HepG2 (cell line): ENCODE measurements at regions not wholly inside any gene's neighbourhood (a gene's known extent, or its start where the extent isn't known, plus 50 kb on each side); places are given as distances from the start of the nearest gene placed in this dataset.

Experiments
- BHLHE40 ChIP-seq: IDR thresholded peaks from 2 replicates; pipeline ENCODE4 v1.6.1; 2011; ENCODE audit warnings: low read length, improper control_type of control experiment
- CREM ChIP-seq, 2 experiments: sonication (generic) in 1 of 2; formaldehyde crosslinking in 1 of 2; IDR thresholded peaks; 2 replicates each; pipeline versions ENCODE4 v1.4.0 to v1.6.1; 2016 to 2020; ENCODE audit warnings: antibody characterized with exemption in 1 of 2, mild to moderate bottlenecking in 1 of 2, missing genetic modification reagents in 1 of 2
- DMTF1 ChIP-seq: sonication (generic); formaldehyde crosslinking; IDR thresholded peaks from 2 replicates; pipeline ENCODE4 v1.4.0; 2020; ENCODE audit warnings: mild to moderate bottlenecking, missing genetic modification reagents
- GATAD2A ChIP-seq: IDR thresholded peaks from 2 replicates; pipeline ENCODE4 v1.6.1; 2016
- HHEX ChIP-seq: IDR thresholded peaks from 2 replicates; pipeline ENCODE4 v1.6.1; 2016; ENCODE audit warnings: control low read depth
- HMG20B ChIP-seq: conservative IDR thresholded peaks from 2 replicates; pipeline ENCODE4 v1.6.1; 2016; ENCODE audit warnings: missing genetic modification reagents, missing compliant biosample characterization
- JUN ChIP-seq: sonication (generic); formaldehyde crosslinking; IDR thresholded peaks from 2 replicates; pipeline ENCODE4 v1.4.0; 2020; ENCODE audit warnings: mild to moderate bottlenecking, missing genetic modification reagents
- KLF16 ChIP-seq, 2 experiments: sonication (generic) in 1 of 2; formaldehyde crosslinking in 1 of 2; IDR thresholded peaks; 2 replicates each; pipeline versions ENCODE4 v1.6.1 to v1.8.0; 2016 to 2023; ENCODE audit warnings: missing genetic modification reagents in 2 of 2, missing compliant biosample characterization in 1 of 2
- MIER2 ChIP-seq: IDR thresholded peaks from 2 replicates; pipeline ENCODE4 v1.6.1; 2016; ENCODE audit warnings: missing biosample characterization, missing genetic modification reagents
- MIER3 ChIP-seq: IDR thresholded peaks from 2 replicates; pipeline ENCODE4 v1.6.1; 2016; ENCODE audit warnings: missing compliant biosample characterization, borderline replicate concordance
- NCOR1 ChIP-seq: fragments of 200-600 bp; sonication (generic); IDR thresholded peaks from 2 replicates; pipeline ENCODE4 v1.7.0; 2017; ENCODE audit warnings: antibody characterized with exemption, low read length, borderline replicate concordance
- NFE2L2 ChIP-seq: fragments of 150-350 bp; IDR thresholded peaks from 2 replicates; pipeline ENCODE4 v1.6.1; 2014; ENCODE audit warnings: low read length
- PBX2 ChIP-seq: IDR thresholded peaks from 2 replicates; pipeline ENCODE4 v1.6.1; 2016; ENCODE audit warnings: control low read depth
- RARA ChIP-seq: IDR thresholded peaks from 2 replicates; pipeline ENCODE4 v1.6.1; 2016; ENCODE audit warnings: missing genetic modification reagents, missing compliant biosample characterization
- SALL1 ChIP-seq: sonication (generic); formaldehyde crosslinking; IDR thresholded peaks from 2 replicates; pipeline ENCODE4 v1.8.0; 2022; ENCODE audit warnings: mild to moderate bottlenecking, missing genetic modification reagents
- SIX4 ChIP-seq: sonication (generic); formaldehyde crosslinking; IDR thresholded peaks from 2 replicates; pipeline ENCODE4 v1.4.0; 2020; ENCODE audit warnings: missing genetic modification reagents
- SOX6 ChIP-seq, 2 experiments: fragments of 450-650 bp in 1 of 2; sonication (generic) in 1 of 2; formaldehyde crosslinking in 1 of 2; IDR thresholded peaks; 2 replicates each; pipeline versions ENCODE4 v1.4.0 to v1.6.1; 2017 to 2020; ENCODE audit warnings: antibody characterized with exemption in 1 of 2, mild to moderate bottlenecking in 1 of 2, missing genetic modification reagents in 1 of 2
- SP5 ChIP-seq: IDR thresholded peaks from 2 replicates; pipeline ENCODE4 v1.6.1; 2016; ENCODE audit warnings: low read depth, borderline replicate concordance
- ZBTB25 ChIP-seq: IDR thresholded peaks from 2 replicates; pipeline ENCODE4 v1.6.1; 2018; ENCODE audit warnings: missing genetic modification reagents
- ZKSCAN1 ChIP-seq: fragments of 150-350 bp; IDR thresholded peaks from 2 replicates; pipeline ENCODE4 v1.6.1; 2014; ENCODE audit warnings: low read length
- ZNF235 ChIP-seq: sonication (generic); formaldehyde crosslinking; IDR thresholded peaks from 2 replicates; pipeline ENCODE4 v1.8.1; 2023; ENCODE audit warnings: mild to moderate bottlenecking, missing genetic modification reagents, borderline replicate concordance
- ZNF446 ChIP-seq: sonication (generic); formaldehyde crosslinking; IDR thresholded peaks from 2 replicates; pipeline ENCODE4 v1.5.0; 2020; ENCODE audit warnings: mild to moderate bottlenecking, missing genetic modification reagents
- ZNF691 ChIP-seq: sonication (generic); formaldehyde crosslinking; IDR thresholded peaks from 2 replicates; pipeline ENCODE4 v1.4.0; 2020; ENCODE audit warnings: missing genetic modification reagents, low read depth, mild to moderate bottlenecking, borderline replicate concordance
- TF ChIP-seq, protein P1 (sequence below): sonication (generic); formaldehyde crosslinking; IDR thresholded peaks from 2 replicates; pipeline ENCODE4 v1.5.0; 2020; ENCODE audit warnings: missing genetic modification reagents

DNA sequence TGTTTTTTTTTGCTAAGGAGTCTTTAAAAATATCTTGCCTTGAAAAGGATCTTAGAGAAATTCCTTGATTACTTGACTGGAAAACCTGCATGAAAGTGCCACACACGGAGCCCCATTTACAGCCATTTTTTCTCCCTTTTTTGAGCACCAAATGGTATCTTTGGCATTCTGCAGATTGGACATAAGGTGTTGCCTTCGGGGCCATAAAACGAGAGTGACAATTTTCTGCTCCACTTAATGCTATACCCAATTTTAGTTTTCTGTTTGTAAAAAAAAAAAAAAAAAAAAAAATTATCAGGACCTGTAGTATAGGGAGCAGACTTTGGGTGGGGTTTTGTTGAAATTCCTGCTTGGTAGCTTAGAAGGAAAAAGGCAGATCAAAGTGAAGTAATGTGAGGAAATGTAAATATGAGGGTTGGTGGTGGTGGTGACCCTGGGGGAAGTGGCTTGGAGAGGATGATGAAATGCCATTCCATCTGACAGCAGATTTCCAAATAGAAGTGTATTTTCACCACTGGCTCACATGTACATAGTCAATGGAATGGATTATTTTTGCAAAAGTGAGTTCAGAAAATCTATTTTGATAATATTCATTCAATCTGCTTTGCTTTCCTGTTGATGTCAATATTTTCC lies 212.1 kb upstream of the SOX4 start (continued):
- 0 out of 2 replicates have a peak, but pooled peaks have one; percentile 31 for TF ChIP-seq JUN (CRISPR knock-in tag)
- TF ChIP-seq SALL1 (CRISPR knock-in tag) = peak; percentile 81; the same call in 1 of the 2 replicates
- TF ChIP-seq SIX4 (CRISPR knock-in tag) = peak; percentile 97
- peak; percentile 54; the same call in 1 of the 2 replicates for TF ChIP-seq MIER2
- TF ChIP-seq ZNF446 = no peak
- peak in 1 of 2 experiments; percentile 93; a peak in 1 of 4 replicates for TF ChIP-seq KLF16 (CRISPR knock-in tag; IDR thresholded peaks at IDR 0.05)
- TF ChIP-seq ZNF691 (CRISPR knock-in tag) = no peak
- peak; percentile 95 for TF ChIP-seq RARA
- TF ChIP-seq NCOR1 = 0 out of 2 replicates have a peak, but pooled peaks have one; percentile 53
- TF ChIP-seq MIER3 (CRISPR knock-in tag) = peak; percentile 90
- peak; percentile 84 for TF ChIP-seq SP5 (CRISPR knock-in tag)
- TF ChIP-seq ZKSCAN1 = no peak
- TF ChIP-seq GATAD2A (CRISPR knock-in tag) = peak; percentile 97
- TF ChIP-seq, protein P1, sequence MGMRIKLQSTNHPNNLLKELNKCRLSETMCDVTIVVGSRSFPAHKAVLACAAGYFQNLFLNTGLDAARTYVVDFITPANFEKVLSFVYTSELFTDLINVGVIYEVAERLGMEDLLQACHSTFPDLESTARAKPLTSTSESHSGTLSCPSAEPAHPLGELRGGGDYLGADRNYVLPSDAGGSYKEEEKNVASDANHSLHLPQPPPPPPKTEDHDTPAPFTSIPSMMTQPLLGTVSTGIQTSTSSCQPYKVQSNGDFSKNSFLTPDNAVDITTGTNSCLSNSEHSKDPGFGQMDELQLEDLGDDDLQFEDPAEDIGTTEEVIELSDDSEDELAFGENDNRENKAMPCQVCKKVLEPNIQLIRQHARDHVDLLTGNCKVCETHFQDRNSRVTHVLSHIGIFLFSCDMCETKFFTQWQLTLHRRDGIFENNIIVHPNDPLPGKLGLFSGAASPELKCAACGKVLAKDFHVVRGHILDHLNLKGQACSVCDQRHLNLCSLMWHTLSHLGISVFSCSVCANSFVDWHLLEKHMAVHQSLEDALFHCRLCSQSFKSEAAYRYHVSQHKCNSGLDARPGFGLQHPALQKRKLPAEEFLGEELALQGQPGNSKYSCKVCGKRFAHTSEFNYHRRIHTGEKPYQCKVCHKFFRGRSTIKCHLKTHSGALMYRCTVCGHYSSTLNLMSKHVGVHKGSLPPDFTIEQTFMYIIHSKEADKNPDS = no peak
- peak; percentile 72 for TF ChIP-seq HMG20B (CRISPR knock-in tag)
- peak; percentile 66; the same call in 1 of the 2 replicates for TF ChIP-seq ZBTB25 (CRISPR knock-in tag)
- no peak for TF ChIP-seq NFE2L2
- no peak for TF ChIP-seq DMTF1 (CRISPR knock-in tag)
- TF ChIP-seq BHLHE40 = 0 out of 2 replicates have a peak, but pooled peaks have one; percentile 13
- 0 out of 2 replicates have a peak, but pooled peaks have one; percentile 15 for TF ChIP-seq PBX2 (CRISPR knock-in tag)
- peak; percentile 84 for TF ChIP-seq CREM (IDR thresholded peaks at IDR 0.05)
- TF ChIP-seq CREM (CRISPR knock-in tag; IDR thresholded peaks at IDR 0.05) = no peak
- peak; percentile 51; the same call in 1 of the 2 replicates for TF ChIP-seq HHEX (CRISPR knock-in tag)
- TF ChIP-seq ZNF235 (CRISPR knock-in tag) = no peak
- TF ChIP-seq SOX6 (IDR thresholded peaks at IDR 0.05) = no peak
- TF ChIP-seq SOX6 (CRISPR knock-in tag; IDR thresholded peaks at IDR 0.05) = peak; percentile 91
